ELR (cell line): ENCODE measurements at regions not wholly inside any gene's neighbourhood (a gene's known extent, or its start where the extent isn't known, plus 50 kb on each side); places are given as distances from the start of the nearest gene placed in this dataset.
"Not testable (repeated sequence)": the region's sequence is repeated elsewhere in the genome, so short reads cannot be mapped to it uniquely, and the experiment has no call there.

Source experiments
- DNase-seq: peaks from one replicate; pipeline ENCODE4 v3.0.0-alpha.2; 2015; ENCODE audit warnings: low read depth

DNA sequence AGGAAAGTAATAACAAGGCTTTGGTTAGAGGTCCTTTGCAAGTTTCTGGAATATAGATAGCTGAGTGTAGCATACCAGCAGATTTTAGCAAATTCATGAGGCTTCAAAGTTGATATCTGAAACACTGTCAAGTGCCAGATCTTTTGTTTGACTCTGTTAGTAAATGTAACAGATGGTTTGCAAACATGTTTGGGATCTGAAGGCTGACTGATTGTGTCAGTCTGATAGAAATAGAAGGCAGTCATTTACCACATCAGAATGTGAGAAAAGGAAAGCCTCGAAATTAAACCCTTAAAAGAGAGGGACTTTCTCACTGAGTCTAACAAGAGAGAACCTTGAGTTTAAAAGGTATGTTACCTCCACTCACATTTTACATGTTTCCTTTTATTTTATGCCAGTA is 371.5 kb downstream of the KIF2B start:
- no peak for DNase-seq

DNA sequence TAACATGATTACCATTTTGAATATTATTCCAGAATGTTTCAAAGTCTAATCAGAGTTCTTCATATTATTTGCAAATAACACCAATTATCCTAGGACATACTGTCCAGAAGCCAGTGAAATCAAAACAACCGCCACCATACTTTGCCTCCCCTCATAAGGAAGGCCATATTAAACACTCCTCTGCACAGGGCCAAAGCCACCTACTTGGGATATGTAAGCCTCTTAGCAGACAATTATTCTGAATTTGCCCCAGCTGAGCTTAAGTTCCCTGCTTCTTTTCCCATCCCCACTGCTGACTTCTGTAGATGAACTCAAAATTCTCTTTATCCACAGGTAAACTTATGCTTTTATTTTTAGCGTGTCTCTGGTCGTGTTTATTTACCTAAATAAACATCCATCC is 374.0 kb downstream of the KIF2B start:
- DNase-seq: no peak

DNA sequence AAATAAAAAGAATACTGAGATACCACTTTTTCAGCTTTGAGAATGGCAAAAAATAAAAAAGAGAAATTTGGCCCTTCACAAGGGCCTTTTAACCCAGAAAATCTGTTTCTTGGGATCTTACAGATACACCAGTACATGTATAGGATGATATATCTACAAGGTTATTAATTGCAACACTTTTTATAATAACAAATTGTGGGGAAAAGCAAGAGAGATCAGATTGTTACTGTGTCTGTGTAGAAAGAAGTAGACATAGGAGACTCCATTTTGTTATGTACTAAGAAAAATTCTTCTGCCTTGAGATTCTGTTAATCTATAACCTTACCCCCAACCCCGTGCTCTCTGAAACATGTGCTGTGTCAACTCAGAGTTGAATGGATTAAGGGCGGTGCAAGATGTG is 378.7 kb downstream of the KIF2B start:
- DNase-seq: not testable (repeated sequence)

DNA sequence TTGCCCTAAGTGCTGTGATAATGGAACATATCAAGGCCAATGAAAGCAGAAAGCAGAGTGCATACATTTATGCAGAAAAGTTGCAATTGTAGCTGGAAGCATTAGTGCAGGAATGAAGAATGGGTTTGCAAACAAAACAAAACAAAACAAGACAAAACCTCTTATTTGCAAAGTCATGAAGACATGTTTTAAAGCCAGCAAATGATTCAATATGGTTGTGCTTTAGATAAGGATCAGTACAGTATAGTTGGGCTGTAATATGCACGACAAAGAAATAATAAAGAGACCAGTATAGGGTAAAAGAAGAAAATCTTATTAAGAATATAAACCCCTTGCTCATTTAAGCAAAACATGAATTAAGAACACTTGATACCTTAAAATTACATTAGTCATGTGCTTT is 398.1 kb downstream of the KIF2B start:
- no peak for DNase-seq

DNA sequence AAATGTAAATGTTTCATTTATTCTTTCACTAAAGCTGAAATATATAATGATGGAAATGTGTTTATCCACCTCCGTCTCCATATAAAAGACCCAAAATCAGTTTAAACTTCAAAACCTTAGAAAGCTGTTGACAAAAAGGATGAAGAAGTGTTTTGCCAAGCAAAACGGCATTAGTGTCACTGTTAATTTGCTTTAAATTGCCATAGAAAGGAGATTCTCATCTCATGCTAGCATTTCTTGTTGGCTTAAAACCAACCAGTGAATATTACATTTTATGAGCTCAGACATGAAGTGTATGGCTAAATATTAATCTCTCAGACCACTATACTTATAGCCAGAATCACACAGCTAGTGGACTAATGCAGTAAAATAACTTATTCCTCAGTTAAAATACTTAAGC is 398.8 kb downstream of the KIF2B start:
- no peak for DNase-seq

DNA sequence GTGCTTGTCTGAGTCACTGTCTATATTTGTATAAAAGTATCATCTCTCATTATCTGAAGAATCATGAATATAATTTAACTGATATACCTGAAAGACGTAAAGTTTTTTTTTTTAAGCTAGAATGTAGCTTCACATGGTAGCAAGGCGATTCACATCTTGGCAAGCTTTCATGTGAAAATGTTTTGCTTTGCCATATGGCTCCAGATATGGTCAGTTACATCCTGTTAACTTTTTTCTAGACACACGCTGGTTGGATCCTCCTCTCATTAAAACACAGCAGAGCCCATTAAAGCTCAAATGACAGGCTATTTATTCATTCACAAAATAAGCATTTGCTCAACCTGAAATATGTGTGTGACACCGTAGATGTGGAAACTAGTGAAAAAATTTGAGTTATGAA is 412.8 kb downstream of the KIF2B start:
- no peak for DNase-seq

DNA sequence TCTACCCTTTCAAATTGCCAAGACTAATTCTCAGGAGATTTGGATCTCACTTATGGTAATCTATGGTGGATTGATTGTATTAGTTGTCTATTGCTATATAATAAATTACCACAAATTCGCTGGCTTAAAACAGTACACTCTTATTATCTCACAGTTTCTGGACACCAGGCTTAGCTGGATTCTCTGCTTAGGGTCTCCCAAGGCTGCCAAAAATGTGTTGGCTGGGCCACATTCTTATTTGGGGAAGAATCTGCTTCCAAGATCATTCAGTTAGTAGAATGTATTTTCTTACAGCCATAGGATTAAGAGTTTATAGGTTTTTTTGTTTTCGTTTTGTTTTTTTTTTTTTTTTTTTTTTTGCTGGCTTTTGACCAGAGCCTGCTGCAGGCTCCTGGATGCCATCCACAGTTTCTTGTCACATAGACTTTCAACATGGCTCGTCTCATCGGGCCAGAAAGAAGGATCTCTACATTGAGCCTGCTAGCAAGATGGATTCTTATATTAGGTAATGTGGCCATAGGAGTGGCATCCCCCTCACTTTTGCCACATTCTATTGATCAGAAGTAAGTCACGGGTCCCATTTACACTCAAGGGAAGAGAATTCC is 415.3 kb downstream of the KIF2B start:
- DNase-seq: no peak

DNA sequence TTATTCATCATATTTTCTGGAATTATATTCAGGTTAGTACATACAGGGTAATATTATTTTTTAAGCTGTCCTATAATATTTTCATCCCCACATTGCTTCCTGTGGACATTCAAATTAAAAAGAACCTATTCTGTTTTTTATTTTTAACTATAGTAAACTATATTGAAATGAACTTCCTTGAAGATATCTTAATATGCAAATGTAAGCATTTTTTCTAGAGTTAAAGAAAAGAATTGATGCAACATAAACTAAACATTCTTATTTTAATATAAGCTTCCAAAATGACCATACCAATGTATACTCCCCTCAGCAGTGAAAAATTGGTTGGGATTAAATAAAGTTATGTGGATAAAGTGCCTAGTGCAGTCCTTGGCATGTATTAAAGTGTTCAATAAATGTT is 416.6 kb downstream of the KIF2B start:
- no peak for DNase-seq

DNA sequence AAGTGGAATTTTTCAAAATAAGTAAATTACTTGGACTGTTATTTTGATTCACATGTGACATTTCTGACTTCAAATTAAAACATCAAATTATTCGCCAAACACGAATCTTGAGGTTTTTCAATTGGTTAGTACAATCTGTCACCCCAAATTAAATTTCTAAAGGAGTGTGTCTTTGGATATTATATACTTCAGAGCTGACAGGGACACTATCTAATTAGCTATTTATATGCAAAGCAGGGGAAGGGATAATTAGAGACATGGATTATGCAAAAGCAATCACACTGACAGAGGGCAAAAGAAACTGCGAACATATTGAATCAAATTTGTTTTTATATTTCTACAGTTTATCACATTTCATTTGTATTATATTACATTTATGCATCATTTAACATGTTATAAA is 433.0 kb downstream of the KIF2B start:
- DNase-seq: no peak

DNA sequence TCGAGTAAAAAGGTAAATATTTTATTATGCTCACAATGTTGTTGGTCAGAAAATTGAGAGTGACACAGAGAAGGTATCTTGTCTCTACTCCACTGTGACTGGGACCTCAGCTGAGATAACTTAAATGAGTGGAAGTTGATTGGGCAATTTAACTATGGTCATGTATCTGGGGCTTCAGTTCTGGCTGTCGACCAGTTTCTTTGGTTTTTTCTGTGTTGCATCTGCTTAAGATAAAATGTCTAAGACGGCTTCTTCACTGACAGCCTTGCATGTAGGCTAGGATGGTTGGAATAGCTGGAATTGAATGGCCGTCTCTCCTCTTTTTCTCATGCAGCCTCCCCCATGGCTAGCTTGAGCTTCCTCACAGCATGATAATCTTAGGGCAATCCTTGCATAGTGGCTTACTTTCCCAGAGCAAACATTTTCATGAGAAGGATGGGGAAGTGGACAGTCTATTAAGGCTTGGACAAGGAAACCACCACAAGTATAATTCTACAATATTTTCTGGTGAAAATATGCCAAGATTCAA is 433.7 kb downstream of the KIF2B start:
- DNase-seq: no peak

DNA sequence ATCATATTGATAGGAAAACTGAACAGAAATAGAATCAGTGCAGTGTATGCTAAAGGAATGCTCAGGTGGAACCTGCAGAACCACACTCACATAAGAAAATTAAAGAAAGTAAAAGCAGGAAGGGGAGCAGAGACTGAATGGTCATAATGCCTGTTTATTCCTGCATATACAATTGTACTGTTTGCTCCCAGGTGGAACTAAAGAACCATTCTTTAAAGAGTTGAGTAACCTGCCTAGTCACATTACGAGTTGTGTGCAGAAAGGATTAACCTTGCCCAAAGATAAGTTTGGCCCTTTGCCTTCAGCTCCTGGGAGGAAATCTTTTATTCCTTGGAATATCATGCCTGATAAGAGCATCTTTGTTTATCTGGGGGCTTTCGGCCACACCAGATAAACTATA is 434.7 kb downstream of the KIF2B start:
- DNase-seq: no peak

DNA sequence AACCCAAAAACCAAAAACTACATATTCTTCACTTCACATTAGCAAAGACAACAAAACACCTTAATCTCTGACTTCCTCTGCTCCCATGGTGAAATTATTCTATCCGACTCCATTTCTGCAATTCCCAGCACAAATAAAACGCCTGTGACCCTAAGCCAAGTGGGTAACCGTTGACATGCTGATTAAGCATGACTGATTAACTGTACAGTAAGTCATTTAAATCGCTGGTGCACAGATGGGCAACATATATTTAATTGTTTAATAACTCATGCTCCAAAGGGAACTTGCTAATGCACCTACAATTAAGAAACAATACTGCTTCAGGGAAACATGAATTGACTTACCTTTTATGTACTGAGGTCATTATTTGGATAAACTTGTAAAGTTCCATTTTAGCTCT is 436.7 kb downstream of the KIF2B start:
- no peak for DNase-seq

DNA sequence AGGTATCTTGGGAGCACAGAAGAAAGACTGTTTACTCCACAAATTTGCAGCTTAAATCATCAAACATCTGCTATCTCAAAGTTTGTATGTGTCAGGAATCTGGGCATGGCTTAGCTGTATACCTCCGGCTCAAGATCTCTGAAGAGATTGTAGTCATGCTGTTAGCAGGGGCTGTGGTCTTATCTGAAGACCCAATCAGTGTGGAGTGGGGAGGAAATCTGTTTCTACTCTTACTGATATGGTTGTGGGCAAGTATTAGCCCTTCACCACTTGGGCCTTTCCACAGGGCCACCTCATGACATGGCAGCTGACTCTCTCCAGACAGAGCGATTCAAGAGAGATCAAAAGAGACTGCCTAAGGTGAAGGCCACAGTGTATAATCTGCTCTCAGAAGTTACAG is 438.7 kb downstream of the KIF2B start:
- no peak for DNase-seq

DNA sequence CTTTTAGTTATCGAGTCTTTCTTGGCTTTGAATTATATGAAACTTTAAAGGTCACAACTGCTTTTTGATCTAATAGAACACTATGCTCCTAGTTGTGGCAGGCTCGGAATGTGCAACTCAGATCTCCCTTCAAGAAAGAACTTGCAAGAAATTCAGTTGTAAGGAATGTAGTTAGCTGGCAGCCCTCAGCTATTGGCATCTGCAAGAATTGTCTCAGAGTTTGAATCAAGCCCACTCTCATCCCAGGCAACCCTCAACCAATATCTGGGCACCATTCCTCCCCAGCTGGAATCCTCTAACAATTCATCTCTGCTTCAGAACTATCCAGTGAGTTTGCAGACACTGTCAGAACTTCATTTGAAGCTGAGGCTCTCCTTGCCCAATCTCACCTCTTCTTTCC is 447.2 kb downstream of the KIF2B start:
- DNase-seq: no peak

DNA sequence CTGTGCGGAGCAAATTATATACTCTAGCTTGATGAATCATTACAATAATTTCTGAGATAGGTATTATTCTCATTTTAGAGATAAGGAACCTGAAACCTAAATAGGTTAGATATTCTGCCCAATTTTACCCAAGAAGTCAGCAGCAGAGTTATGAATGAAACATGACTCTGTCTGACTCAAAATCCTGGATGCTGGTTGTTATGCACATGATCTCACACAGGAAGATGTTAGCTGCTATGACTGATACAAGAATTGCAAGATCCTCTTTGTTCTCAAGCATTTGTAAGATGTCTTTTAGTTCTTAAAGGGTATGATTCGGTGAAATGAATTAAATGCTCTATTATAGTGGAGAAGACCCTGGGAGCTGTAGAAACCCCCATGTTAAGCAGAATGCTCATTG is 447.8 kb downstream of the KIF2B start:
- peak; percentile 12 for DNase-seq

DNA sequence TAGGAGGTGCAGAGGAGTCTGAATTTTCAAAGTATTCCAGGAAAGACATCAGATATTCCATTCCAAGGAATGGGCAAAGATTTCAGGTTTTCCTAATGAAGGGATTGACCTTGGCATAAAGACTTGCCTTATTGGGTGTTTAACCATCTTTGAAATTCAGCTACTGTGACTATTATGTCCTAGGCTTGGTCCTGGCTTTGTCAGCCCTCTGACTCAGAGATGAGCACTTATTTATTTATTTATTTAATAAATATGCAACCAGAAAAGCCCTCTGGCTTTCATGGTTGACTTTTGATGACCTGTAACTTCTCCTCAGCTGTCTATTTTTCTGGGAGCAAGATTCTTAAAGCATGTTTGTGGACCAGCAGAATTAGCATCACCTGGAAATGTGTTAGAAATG is 455.1 kb downstream of the KIF2B start:
- no peak for DNase-seq

DNA sequence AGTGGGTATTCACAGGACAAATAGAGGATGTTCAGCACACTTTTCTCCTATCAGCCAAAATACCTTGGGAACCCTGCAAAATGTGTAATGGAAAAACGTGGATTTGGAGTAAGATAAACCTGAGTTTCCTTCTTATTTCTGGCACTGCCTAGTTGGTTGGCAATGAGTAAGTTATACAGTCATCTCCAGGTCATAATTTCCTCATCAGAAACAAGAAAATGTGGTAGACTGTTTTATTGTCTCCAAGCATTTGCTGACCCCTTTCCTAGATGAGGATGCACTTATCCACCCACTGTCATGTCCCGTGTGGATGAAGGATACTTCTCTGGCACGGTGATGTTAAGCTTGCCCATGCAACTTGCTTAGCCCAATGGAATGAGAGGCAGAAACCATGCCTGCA is 458.0 kb downstream of the KIF2B start:
- no peak for DNase-seq

DNA sequence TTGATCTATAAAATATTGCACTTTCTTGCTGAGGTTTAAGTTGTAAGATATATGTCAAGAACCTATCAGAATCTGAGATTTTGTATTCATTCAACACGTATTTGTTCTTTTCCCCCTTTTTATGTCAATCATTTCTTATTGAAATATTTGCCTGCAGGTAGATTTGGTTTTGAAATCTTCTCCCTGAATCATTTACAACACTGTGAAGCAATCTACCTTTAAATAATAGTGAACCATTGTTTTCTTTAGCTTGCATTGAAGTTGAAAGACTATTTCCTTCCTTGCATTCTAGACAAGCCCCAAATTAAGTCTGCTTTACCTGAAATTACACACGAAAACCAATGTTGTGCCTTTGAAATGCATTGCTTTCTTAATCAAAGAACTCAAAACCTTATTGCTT is 460.2 kb downstream of the KIF2B start:
- no peak for DNase-seq

DNA sequence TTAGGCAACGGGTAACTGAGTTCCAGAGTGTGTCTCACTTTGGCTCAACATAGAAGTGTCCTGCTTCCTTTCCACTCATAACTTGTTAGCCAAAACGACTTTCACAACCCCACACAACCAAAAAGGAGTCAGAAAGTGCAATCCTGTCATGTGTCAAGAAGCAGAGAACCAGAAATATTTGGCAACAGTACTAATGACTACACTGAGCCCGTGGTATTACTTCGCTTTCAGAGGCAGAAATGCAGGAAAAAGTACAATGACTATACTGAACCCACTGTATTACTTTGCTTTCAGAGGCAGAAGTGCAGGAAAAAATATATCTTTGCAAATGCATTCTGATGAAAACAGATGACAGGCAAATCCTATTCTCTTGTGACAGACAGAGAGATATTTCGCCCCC is 484.6 kb downstream of the KIF2B start:
- peak; percentile 4 for DNase-seq

DNA sequence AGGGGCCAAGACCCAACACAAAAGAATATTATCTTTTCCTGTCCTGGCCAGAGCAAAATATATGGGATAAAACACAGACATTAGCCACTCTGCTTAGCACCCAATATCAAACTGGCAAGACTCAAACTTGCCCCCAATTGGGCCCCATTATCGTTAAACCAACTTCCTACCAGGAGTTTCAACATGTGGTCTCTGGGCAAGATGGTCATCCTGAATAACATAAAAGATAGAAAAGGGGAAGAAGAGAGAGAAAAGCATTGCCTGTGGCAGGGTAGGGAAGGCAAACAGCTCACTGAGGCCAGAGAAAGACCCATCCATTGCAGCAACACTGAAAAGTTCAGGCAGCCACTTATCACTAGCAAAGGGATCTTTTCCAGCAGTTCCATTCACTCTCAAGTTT is 502.1 kb downstream of the KIF2B start:
- no peak for DNase-seq

DNA sequence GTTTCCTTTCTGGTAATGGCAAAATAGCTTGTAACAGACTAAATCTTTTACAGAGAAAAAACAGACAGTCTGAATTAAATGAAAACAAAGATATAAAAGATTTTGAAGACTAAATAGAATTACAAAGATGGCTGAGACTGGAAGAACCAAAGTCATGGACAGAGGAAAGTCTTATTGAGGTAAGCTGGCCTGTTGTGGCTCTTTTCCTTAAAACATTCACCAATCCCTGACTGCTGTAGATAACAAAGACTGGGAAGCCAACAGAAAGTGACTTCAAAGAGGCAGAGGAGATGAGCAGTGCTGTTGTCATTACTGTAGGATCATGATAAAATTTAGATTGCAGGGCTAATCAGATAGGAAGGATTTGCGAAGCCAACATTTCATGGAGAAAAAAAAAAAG is 517.0 kb downstream of the KIF2B start:
- no peak for DNase-seq

DNA sequence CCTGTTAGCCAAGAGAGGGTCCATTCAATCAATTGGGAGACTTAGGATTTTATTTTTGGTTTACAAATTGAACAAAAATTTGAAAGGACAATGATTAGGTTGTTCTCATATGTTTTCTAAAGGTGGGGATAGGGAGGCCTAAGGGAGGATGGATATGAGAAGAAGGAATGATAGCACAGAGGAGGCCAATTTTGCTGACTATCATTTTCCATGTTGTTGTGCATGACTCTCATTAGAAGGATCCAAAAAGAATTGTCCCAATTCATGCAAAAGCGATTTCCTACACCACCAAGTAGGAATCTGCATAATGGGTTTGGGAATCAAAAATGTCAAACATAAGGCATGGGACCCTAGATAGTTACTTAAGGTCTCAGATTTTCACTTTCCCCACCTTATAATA is 524.8 kb downstream of the KIF2B start:
- no peak for DNase-seq

DNA sequence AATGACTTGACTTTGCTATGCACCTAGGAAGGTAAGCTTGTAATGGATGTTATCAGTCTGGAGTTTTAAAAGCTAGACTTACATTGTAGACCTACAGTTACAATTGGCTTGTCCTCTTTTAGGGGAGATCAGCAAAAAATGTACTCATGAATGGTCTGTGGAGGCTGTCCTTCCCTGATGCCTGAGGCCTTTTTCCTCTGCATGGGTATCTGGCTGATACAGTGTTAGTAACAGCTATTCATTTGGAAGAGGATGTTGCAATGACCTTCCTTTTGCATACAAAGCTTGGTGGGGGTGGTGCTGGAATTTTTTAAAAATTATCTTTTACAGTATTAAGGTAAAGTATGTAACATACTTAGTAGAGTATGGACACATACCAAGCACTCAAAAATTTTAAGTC is 525.5 kb downstream of the KIF2B start:
- DNase-seq: peak; percentile 1

DNA sequence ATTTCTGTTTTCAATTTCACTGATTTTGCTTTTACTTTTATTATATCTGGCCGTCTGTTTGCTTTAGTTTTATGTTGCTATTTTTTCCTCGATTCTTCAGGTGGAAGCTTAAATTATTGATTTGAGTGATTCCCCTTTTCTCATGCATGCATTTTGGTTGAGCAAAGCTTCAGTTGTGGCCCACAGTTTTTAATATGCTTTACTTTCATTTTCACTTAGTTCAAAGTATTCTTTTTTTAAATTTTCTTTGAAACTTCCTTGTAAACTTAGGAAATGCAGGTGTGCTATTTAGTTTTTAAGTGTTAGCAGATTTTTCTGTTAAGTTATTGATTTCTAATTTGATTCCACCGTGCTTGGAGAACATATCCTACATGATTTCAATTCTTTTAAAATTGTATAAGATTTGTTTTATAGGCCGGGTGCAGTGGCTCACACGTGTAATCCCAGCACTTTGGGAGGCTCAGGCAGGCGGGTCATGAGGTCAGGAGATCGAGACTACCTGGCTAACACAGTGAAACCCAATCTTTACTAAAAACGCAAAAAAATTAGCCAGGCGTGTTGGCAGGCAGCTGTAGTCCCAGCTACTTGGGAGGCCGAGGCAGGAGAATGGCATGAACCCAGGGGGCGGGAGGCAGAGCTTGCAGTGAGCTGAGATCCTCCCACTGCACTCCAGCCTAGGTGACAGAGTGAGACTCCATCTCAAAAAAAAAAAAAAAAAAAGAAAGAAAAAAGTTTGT is 531.2 kb downstream of the KIF2B start:
- no peak for DNase-seq
